Panc1 (cell line): ENCODE measurements at regions not wholly inside any gene's neighbourhood (a gene's known extent, or its start where the extent isn't known, plus 50 kb on each side); places are given as distances from the start of the nearest gene placed in this dataset.

ENCODE experiments used
- ATAC-seq: fragments of 200-7000 bp; cut with Tn5 transposase; 2 replicates; pipeline ENCODE4 v1.9.1; 2020; ENCODE audit warnings: mild to moderate bottlenecking, moderate library complexity
- BruUV-seq: library from RNA; stranded (reverse); fragments of 400-500 nt; replicated peaks from 2 replicates; lab custom pipeline; 2021; lab: Mats Ljungman, UMichigan
- CTCF ChIA-PET: fragments of 300-600 bp; sonication (Branson Sonifier 250); formaldehyde crosslinking; loops from one replicate; lab custom pipeline; 2022; ENCODE audit warnings: antibody characterized with exemption; lab: Charles Lee
- POLR2A ChIA-PET: fragments of 300-600 bp; sonication (Branson Sonifier 250); formaldehyde crosslinking; loops from one replicate; lab custom pipeline; 2022; ENCODE audit warnings: antibody characterized with exemption; lab: Charles Lee
- DNase-seq: peaks from one replicate; pipeline ENCODE4 v3.0.0-alpha.2; 2010; ENCODE audit warnings: low read depth, low spot score
- H3K27ac ChIP-seq: 2 replicates; pipeline ENCODE4 v1.5.1; 2011; ENCODE audit warnings: mild to moderate bottlenecking, low read length, inconsistent platforms
- H3K27me3 ChIP-seq: fragments of 200-500 bp; sonication (Bioruptor generic); 2 replicates; pipeline ENCODE4 v1.6.0; 2014; ENCODE audit warnings: low read length, inconsistent platforms; ENCODE audit not compliant: control insufficient read depth, insufficient read depth
- H3K36me3 ChIP-seq: fragments of 200-500 bp; sonication (Bioruptor generic); 2 replicates; pipeline ENCODE4 v1.5.1; 2014; ENCODE audit warnings: inconsistent platforms, mild to moderate bottlenecking, low read length, moderate library complexity; ENCODE audit not compliant: control insufficient read depth, insufficient read depth
- H3K4me1 ChIP-seq: 2 replicates; pipeline ENCODE4 v1.5.1; 2011; ENCODE audit warnings: inconsistent platforms, mild to moderate bottlenecking, low read length, moderate library complexity; ENCODE audit not compliant: control insufficient read depth, insufficient read depth
- H3K4me3 ChIP-seq, 2 experiments: 2 replicates each; pipeline ENCODE4 v1.5.1; 2011 to 2012; ENCODE audit warnings: low read depth in 2 of 2, low read length in 2 of 2, mild to moderate bottlenecking in 2 of 2, inconsistent platforms in 1 of 2, moderate library complexity in 1 of 2
- H3K9me3 ChIP-seq: fragments of 200-500 bp; sonication (Bioruptor generic); 2 replicates; pipeline ENCODE4 v1.5.1; 2014; ENCODE audit warnings: low read depth, mild to moderate bottlenecking, inconsistent platforms, low read length, moderate library complexity; ENCODE audit not compliant: control insufficient read depth, insufficient read depth
- POLR2AphosphoS5 ChIP-seq: IDR thresholded peaks from 2 replicates; pipeline ENCODE4 v1.6.1; 2012; ENCODE audit warnings: mild to moderate bottlenecking, low read depth, low read length, moderate library complexity
- SIN3A ChIP-seq: IDR thresholded peaks from 2 replicates; pipeline ENCODE4 v1.6.1; 2012; ENCODE audit warnings: low read depth, mild to moderate bottlenecking, low read length, moderate library complexity, borderline replicate concordance; ENCODE audit not compliant: insufficient read depth
- TCF7L2 ChIP-seq: IDR thresholded peaks from 2 replicates; pipeline ENCODE4 v1.6.1; 2011; ENCODE audit warnings: mild to moderate bottlenecking, low read depth, low read length, inconsistent platforms
- in situ Hi-C: cut with HindIII; loops from 2 replicates; pipeline ENCODE4 v1.10.0; 2016; ENCODE audit warnings: low sequenced_read_pairs, low pct_unique_long_range_greater_than_20kb
- intact Hi-C: fragments of 100-400 bp; cut with micrococcal nuclease; formaldehyde crosslinking; loops from one replicate; pipeline ENCODE4 v1.10.0; 2022; ENCODE audit not compliant: unreplicated experiment
- TF ChIP-seq, protein P1 (sequence below): fragments of 450-650 bp; IDR thresholded peaks from 2 replicates; pipeline ENCODE4 v1.5.1; 2017; ENCODE audit warnings: mild to moderate bottlenecking
- TF ChIP-seq, protein P2 (sequence below), 2 experiments: IDR thresholded peaks; 2 replicates each; pipeline ENCODE4 v1.6.1; 2011 to 2012; ENCODE audit warnings: low read depth in 2 of 2, control low read depth in 1 of 2, low read length in 1 of 2, mild to moderate bottlenecking in 1 of 2, moderate library complexity in 1 of 2; ENCODE audit not compliant: insufficient read depth in 1 of 2

DNA sequence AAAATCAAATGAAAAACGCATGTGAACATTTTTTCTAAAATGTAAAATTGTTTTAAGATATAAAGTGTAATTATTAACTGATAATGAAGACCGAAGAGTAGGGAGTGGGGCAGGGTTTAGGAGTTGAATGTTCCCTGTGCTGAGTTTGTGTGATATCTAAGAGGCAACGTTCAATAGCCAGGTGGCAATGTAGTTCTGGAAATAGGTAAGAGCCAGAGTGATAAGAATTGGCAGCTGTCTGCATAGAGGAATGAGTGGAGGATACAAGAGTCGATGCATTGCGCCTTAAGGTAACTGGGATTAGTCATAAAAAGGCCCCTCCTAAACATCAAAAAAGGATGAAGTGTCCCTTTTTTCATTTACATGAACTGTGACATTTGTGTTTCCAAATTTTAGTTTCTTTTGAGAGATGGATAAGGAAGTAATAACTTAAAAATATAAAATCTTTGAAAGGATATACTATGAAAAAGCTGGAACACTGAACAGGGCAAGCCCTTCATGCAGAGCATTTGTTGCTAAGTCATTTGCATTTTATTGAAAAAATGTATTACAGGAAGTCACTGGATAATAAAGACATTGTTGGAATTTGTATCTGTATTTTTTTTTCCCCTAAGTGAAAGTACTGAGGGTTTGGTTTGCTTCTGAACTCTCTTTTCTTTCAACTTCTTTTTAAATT lies 659.3 kb downstream of the ACTL7B start:
- BruUV-seq, result no TSS peak
- no peaks in the 10 kb centered on the region for H3K27me3 ChIP-seq
- no peak for ATAC-seq
- intact Hi-C loops, result no loop called here
- in situ Hi-C loops, result no loop called here
- ChIA-PET POLR2A (no interaction called here), CTCF (no interaction called here)
- H3K36me3 ChIP-seq, result no peaks in the 10 kb centered on the region
- no peak for DNase-seq
- no peak overlapping the region for H3K4me3 ChIP-seq
- H3K9me3 ChIP-seq, result no peaks in the 10 kb centered on the region
- TF ChIP-seq POLR2AphosphoS5 (no peak), TCF7L2 (no peak), SIN3A (no peak)
- TF ChIP-seq, protein P1, sequence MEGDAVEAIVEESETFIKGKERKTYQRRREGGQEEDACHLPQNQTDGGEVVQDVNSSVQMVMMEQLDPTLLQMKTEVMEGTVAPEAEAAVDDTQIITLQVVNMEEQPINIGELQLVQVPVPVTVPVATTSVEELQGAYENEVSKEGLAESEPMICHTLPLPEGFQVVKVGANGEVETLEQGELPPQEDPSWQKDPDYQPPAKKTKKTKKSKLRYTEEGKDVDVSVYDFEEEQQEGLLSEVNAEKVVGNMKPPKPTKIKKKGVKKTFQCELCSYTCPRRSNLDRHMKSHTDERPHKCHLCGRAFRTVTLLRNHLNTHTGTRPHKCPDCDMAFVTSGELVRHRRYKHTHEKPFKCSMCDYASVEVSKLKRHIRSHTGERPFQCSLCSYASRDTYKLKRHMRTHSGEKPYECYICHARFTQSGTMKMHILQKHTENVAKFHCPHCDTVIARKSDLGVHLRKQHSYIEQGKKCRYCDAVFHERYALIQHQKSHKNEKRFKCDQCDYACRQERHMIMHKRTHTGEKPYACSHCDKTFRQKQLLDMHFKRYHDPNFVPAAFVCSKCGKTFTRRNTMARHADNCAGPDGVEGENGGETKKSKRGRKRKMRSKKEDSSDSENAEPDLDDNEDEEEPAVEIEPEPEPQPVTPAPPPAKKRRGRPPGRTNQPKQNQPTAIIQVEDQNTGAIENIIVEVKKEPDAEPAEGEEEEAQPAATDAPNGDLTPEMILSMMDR, result no peak
- TF ChIP-seq, protein P2, sequence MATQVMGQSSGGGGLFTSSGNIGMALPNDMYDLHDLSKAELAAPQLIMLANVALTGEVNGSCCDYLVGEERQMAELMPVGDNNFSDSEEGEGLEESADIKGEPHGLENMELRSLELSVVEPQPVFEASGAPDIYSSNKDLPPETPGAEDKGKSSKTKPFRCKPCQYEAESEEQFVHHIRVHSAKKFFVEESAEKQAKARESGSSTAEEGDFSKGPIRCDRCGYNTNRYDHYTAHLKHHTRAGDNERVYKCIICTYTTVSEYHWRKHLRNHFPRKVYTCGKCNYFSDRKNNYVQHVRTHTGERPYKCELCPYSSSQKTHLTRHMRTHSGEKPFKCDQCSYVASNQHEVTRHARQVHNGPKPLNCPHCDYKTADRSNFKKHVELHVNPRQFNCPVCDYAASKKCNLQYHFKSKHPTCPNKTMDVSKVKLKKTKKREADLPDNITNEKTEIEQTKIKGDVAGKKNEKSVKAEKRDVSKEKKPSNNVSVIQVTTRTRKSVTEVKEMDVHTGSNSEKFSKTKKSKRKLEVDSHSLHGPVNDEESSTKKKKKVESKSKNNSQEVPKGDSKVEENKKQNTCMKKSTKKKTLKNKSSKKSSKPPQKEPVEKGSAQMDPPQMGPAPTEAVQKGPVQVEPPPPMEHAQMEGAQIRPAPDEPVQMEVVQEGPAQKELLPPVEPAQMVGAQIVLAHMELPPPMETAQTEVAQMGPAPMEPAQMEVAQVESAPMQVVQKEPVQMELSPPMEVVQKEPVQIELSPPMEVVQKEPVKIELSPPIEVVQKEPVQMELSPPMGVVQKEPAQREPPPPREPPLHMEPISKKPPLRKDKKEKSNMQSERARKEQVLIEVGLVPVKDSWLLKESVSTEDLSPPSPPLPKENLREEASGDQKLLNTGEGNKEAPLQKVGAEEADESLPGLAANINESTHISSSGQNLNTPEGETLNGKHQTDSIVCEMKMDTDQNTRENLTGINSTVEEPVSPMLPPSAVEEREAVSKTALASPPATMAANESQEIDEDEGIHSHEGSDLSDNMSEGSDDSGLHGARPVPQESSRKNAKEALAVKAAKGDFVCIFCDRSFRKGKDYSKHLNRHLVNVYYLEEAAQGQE (IDR thresholded peaks at IDR 0.05; ENCODE audit: insufficient read depth in 1 of 2, low read depth in 2 of 2, low read length in 1 of 2), result no peak
- no peak overlapping the region for H3K27ac ChIP-seq
- H3K4me1 ChIP-seq, result no peaks in the 10 kb centered on the region

DNA sequence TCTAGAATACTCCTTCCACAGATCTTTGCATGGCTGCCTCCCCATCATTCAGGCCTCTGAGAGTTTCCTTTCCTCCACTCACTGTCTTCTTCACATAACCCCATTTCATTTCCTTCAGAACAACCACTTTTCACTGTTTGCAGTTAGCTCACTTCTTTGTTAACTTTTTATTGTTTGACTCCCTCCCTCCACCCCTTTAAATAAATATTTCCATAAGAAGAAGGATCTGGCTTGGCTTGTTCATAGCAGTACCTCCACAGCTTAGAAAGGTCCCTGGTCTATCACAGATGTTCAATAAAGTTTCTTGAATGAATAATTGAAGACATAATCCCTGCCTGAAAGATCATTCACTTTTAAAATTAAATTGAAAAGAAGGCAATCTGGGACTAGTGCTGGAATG lies 661.6 kb downstream of the ACTL7B start:
- Histone ChIP-seq H3K4me1 (no peaks in the 10 kb centered on the region), H3K27ac (no peak overlapping the region), H3K36me3 (no peaks in the 10 kb centered on the region), H3K27me3 (no peaks in the 10 kb centered on the region), H3K4me3 (no peak overlapping the region), H3K9me3 (no peaks in the 10 kb centered on the region)
- no peak for ATAC-seq
- in situ Hi-C loops, result no loop called here
- TF ChIP-seq SIN3A (no peak), POLR2AphosphoS5 (no peak), TCF7L2 (no peak)
- TF ChIP-seq, protein P2 (IDR thresholded peaks at IDR 0.05; ENCODE audit: insufficient read depth in 1 of 2, low read depth in 2 of 2, low read length in 1 of 2), result no peak
- TF ChIP-seq, protein P1, result no peak
- DNase-seq, result no peak
- no TSS peak for BruUV-seq
- ChIA-PET CTCF (no interaction called here), POLR2A (no interaction called here)
- intact Hi-C loops, result no loop called here
